MM.1S (cell line): ENCODE measurements at regions not wholly inside any gene's neighbourhood (a gene's known extent, or its start where the extent isn't known, plus 50 kb on each side); places are given as distances from the start of the nearest gene placed in this dataset.

ENCODE experiments used
- DNase-seq: peaks from one replicate; pipeline ENCODE4 v3.0.0-alpha.2; 2015
- H2AFZ ChIP-seq: fragments of 300-600 bp; sonication (generic); 2 replicates; pipeline ENCODE4 v1.6.0; 2016; ENCODE audit warnings: antibody characterized with exemption, low read length
- H3F3A ChIP-seq: fragments of 300-600 bp; sonication (generic); 2 replicates; pipeline ENCODE4 v1.6.1; 2016; ENCODE audit warnings: mild to moderate bottlenecking, antibody characterized with exemption, low read length, moderate library complexity, mixed read lengths; ENCODE audit not compliant: insufficient read depth
- H3K27ac ChIP-seq: fragments of 300-600 bp; sonication (generic); 2 replicates; pipeline ENCODE4 v1.5.1; 2016; ENCODE audit warnings: mild to moderate bottlenecking, low read length
- H3K27me3 ChIP-seq: fragments of 300-600 bp; sonication (generic); replicated peaks from 2 replicates; pipeline ENCODE4 v1.6.0; 2016; ENCODE audit warnings: low read length; ENCODE audit not compliant: insufficient read depth
- H3K36me3 ChIP-seq: fragments of 300-600 bp; sonication (generic); replicated peaks from 2 replicates; pipeline ENCODE4 v1.6.1; 2016; ENCODE audit warnings: mild to moderate bottlenecking, low read length, mixed read lengths; ENCODE audit not compliant: insufficient read depth
- H3K4me1 ChIP-seq: fragments of 300-600 bp; sonication (generic); 2 replicates; pipeline ENCODE4 v1.6.1; 2016; ENCODE audit warnings: low read length, mixed read lengths
- H3K4me2 ChIP-seq: fragments of 300-600 bp; sonication (generic); 2 replicates; pipeline ENCODE4 v1.6.0; 2016; ENCODE audit warnings: low read depth, low read length
- H3K4me3 ChIP-seq: fragments of 300-600 bp; sonication (generic); 2 replicates; pipeline ENCODE4 v1.5.1; 2016; ENCODE audit warnings: low read length, mixed read lengths
- H3K79me2 ChIP-seq: fragments of 300-600 bp; sonication (generic); 2 replicates; pipeline ENCODE4 v1.6.1; 2016; ENCODE audit warnings: mixed run types, low read length, mixed read lengths
- H3K9ac ChIP-seq: fragments of 300-600 bp; sonication (generic); 2 replicates; pipeline ENCODE4 v1.6.1; 2016; ENCODE audit warnings: low read length, mixed read lengths
- H3K9me2 ChIP-seq: fragments of 300-600 bp; sonication (generic); replicated peaks from 2 replicates; pipeline ENCODE4 v1.6.1; 2016; ENCODE audit warnings: mild to moderate bottlenecking, low read length, mixed read lengths; ENCODE audit not compliant: insufficient read depth
- H3K9me3 ChIP-seq: fragments of 300-600 bp; sonication (generic); replicated peaks from 2 replicates; pipeline ENCODE4 v1.6.1; 2016; ENCODE audit warnings: mild to moderate bottlenecking, low read length, mixed read lengths; ENCODE audit not compliant: insufficient read depth
- H4K20me1 ChIP-seq: fragments of 300-600 bp; sonication (generic); 2 replicates; pipeline ENCODE4 v1.6.1; 2016; ENCODE audit warnings: mild to moderate bottlenecking, low read length, moderate library complexity, mixed read lengths; ENCODE audit not compliant: insufficient read depth
- EZH2 ChIP-seq: fragments of 300-600 bp; sonication (generic); optimal IDR thresholded peaks from 2 replicates; pipeline ENCODE3; 2017; ENCODE audit warnings: low read depth, mild to moderate bottlenecking, antibody characterized with exemption, low read length, mixed read lengths
- EZH2phosphoT487 ChIP-seq: fragments of 300-600 bp; sonication (generic); IDR thresholded peaks from 2 replicates; pipeline ENCODE4 v1.6.1; 2018; ENCODE audit warnings: antibody characterized with exemption, low read length
- TF ChIP-seq, protein P1 (sequence below): fragments of 300-600 bp; sonication (generic); IDR thresholded peaks from 2 replicates; pipeline ENCODE4 v1.5.1; 2016; ENCODE audit warnings: antibody characterized with exemption, low read length, mixed read lengths

- no peaks in the 10 kb centered on the region for H3K79me2 ChIP-seq
- H3K4me1 ChIP-seq: no peaks in the 10 kb centered on the region
- peak; percentile 44 for DNase-seq
- no peak overlapping the region for H3K27ac ChIP-seq
- peak overlapping the region; percentile 16; the same call in 1 of the 2 replicates for H3K4me3 ChIP-seq
- TF ChIP-seq, protein P1, sequence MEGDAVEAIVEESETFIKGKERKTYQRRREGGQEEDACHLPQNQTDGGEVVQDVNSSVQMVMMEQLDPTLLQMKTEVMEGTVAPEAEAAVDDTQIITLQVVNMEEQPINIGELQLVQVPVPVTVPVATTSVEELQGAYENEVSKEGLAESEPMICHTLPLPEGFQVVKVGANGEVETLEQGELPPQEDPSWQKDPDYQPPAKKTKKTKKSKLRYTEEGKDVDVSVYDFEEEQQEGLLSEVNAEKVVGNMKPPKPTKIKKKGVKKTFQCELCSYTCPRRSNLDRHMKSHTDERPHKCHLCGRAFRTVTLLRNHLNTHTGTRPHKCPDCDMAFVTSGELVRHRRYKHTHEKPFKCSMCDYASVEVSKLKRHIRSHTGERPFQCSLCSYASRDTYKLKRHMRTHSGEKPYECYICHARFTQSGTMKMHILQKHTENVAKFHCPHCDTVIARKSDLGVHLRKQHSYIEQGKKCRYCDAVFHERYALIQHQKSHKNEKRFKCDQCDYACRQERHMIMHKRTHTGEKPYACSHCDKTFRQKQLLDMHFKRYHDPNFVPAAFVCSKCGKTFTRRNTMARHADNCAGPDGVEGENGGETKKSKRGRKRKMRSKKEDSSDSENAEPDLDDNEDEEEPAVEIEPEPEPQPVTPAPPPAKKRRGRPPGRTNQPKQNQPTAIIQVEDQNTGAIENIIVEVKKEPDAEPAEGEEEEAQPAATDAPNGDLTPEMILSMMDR: peak; percentile 40
- TF ChIP-seq EZH2: no peak
- no peaks in the 10 kb centered on the region for H3K27me3 ChIP-seq
- H3F3A ChIP-seq: no peaks in the 10 kb centered on the region
- H3K4me2 ChIP-seq: no peak overlapping the region; the same call in 1 of the 2 replicates
- H4K20me1 ChIP-seq: no peaks in the 10 kb centered on the region
- no peak overlapping the region for H3K9ac ChIP-seq
- no peaks in the 10 kb centered on the region for H3K9me3 ChIP-seq
- H3K9me2 ChIP-seq: no peaks in the 10 kb centered on the region
- no peaks in the 10 kb centered on the region for H3K36me3 ChIP-seq
- peak overlapping the region; percentile 58; the same call in 1 of the 2 replicates for H2AFZ ChIP-seq
These were observed 537.2 kb downstream of the LIG4 start for GRCh38 chr13:107678075-107678689.

- H3K9me3 ChIP-seq: no peaks in the 10 kb centered on the region
- H3F3A ChIP-seq: no peaks in the 10 kb centered on the region
- H3K4me2 ChIP-seq: no peak overlapping the region
- H3K4me3 ChIP-seq: no peak overlapping the region
- no peaks in the 10 kb centered on the region for H3K27me3 ChIP-seq
- TF ChIP-seq, protein P1: no peak
- TF ChIP-seq EZH2phosphoT487: no peak
- TF ChIP-seq EZH2: no peak
- no peak overlapping the region for H3K27ac ChIP-seq
- H3K79me2 ChIP-seq: no peaks in the 10 kb centered on the region
- no peaks in the 10 kb centered on the region for H3K9me2 ChIP-seq
- no peak overlapping the region for H2AFZ ChIP-seq
- no peak for DNase-seq
- no peak overlapping the region for H3K9ac ChIP-seq
- H4K20me1 ChIP-seq: no peaks in the 10 kb centered on the region
- H3K4me1 ChIP-seq: no peaks in the 10 kb centered on the region
- H3K36me3 ChIP-seq: no peaks in the 10 kb centered on the region
These were observed 539.3 kb downstream of the LIG4 start for GRCh38 chr13:107675847-107676550.

- DNase-seq: no peak
These were observed 545.8 kb downstream of the LIG4 start for GRCh38 chr13:107669391-107669993.

More at GRCh38 chr13:107669391-107669993, 545.8 kb downstream of the LIG4 start:
- Histone ChIP-seq H2AFZ (no peak overlapping the region), H3K9ac (no peak overlapping the region), H3K36me3 (no peaks in the 10 kb centered on the region), H3K27me3 (no peaks in the 10 kb centered on the region), H3K4me2 (no peak overlapping the region), H3K79me2 (no peaks in the 10 kb centered on the region), H3K9me2 (no peaks in the 10 kb centered on the region), H3F3A (no peaks in the 10 kb centered on the region), H3K4me1 (no peaks in the 10 kb centered on the region), H3K4me3 (no peak overlapping the region), H4K20me1 (no peaks in the 10 kb centered on the region), H3K9me3 (no peaks in the 10 kb centered on the region), H3K27ac (no peak overlapping the region)
- no peak for TF ChIP-seq EZH2phosphoT487
- TF ChIP-seq, protein P1: no peak
- TF ChIP-seq EZH2: no peak
